ENCODE measurements at regions not wholly inside any gene's neighbourhood (a gene's known extent, or its start where the extent isn't known, plus 50 kb on each side); places are given as distances from the start of the nearest gene placed in this dataset.

DNA sequence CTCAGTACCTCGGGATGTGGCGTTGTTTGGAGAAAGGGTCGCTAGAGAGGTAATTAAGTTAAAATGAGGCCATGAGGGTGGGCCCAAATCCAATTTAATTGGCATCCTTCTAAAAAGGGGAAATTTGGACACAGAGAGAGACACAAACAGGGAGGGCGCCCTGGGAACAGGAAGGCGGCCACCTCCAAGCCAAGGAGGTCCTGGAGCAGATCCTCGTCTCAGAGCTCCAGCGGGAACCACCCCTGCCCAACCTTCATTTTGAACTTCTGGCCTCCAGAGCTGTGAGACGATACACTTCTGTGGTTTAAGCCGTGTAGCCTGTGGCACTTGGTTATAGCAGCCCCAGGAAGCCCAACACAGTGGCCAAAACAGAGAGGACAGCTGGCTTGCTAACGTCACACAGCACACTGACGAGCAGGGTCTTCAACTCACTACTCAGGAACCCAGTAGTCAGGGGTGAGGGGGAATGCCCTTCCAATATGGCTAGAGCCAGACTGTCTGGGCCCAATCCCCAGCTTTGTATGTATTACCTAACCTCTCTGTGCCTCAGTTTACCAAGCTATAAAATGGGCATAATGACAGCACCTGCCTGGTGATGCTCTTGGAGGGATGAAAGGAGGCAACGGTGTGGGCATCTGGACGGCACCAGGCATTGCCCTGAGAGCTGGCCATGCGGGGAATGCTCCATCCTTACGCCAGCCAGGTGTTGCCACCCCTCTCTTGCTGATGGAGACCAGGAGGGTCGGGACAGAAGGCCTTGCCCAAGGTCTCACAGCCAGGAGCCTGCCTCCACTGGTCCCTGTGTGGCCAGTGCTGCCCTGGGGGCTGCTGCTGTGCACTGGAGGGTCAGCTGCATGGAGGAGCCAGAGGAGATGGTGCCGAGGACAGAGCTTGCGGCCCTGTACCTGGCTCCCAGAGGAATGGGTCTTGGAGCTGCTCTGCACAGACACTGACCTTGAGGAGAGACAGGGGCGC, 53.3 kb upstream of the LINC01488 start:
- intact Hi-C loops (cut with DNase I; ENCODE audit: low total_unique reads) = no loop called here
- no peak for DNase-seq (ENCODE audit: low spot score in 2 of 2)
- 86 to 87% methylated on average over 17 to 19 of the region's 19 CpGs for WGBS, 2 donors
- no peak overlapping the region for H3K4me3 ChIP-seq (ENCODE audit: low read depth, poor library complexity, severe bottlenecking)
- TF ChIP-seq, protein P1, sequence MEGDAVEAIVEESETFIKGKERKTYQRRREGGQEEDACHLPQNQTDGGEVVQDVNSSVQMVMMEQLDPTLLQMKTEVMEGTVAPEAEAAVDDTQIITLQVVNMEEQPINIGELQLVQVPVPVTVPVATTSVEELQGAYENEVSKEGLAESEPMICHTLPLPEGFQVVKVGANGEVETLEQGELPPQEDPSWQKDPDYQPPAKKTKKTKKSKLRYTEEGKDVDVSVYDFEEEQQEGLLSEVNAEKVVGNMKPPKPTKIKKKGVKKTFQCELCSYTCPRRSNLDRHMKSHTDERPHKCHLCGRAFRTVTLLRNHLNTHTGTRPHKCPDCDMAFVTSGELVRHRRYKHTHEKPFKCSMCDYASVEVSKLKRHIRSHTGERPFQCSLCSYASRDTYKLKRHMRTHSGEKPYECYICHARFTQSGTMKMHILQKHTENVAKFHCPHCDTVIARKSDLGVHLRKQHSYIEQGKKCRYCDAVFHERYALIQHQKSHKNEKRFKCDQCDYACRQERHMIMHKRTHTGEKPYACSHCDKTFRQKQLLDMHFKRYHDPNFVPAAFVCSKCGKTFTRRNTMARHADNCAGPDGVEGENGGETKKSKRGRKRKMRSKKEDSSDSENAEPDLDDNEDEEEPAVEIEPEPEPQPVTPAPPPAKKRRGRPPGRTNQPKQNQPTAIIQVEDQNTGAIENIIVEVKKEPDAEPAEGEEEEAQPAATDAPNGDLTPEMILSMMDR (IDR thresholded peaks at IDR 0.05) = no peak
- no peak for TF ChIP-seq POLR2A (IDR thresholded peaks at IDR 0.05)

DNA sequence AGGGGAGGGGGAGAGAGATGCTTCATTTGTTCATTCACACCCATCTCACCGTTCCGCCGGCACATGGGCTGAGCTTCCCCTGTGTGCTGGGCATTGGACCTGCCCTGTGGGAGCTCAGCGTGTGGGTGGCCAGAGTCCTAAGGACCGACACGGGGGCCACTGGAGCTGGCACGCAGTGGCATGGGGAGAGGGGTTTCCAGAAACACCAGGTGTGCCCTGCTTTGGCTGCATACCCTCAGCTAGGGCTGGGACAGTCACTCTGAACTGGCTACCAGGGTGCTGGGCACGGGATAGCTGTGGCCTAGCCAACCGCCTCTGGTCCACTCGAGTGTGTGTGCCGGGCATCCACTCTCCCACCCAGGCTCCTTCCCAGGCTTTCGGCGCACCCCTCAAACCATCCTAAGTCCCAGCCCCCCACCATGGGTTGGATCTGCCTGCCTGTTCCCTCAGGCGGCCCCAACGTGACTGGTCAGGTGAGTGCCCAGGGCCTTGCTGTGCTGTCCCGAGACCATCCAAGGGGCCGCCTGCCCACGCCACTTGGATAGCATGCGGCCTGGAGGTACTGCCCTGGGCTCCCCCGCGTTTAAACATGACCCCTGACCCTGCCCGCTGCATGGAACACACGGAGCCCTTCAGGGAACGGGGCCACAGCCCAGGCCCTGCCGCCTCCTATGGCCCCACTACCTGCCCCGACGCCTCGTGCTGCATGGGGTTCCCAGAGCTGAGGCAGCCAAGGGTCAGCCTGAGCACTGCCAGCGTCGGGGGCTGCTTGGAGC, 51.6 kb upstream of the LINC01488 start:
- WGBS, 2 donors = 94 to 96% methylated on average over 25 to 30 of the region's 30 CpGs
- DNase-seq (ENCODE audit: low spot score in 2 of 2) = no peak
- intact Hi-C loops (cut with DNase I; ENCODE audit: low total_unique reads) = no loop called here
- TF ChIP-seq, protein P1 (IDR thresholded peaks at IDR 0.05) = no peak
- TF ChIP-seq POLR2A (IDR thresholded peaks at IDR 0.05) = no peak
- H3K4me3 ChIP-seq (ENCODE audit: low read depth, poor library complexity, severe bottlenecking) = no peak overlapping the region

DNA sequence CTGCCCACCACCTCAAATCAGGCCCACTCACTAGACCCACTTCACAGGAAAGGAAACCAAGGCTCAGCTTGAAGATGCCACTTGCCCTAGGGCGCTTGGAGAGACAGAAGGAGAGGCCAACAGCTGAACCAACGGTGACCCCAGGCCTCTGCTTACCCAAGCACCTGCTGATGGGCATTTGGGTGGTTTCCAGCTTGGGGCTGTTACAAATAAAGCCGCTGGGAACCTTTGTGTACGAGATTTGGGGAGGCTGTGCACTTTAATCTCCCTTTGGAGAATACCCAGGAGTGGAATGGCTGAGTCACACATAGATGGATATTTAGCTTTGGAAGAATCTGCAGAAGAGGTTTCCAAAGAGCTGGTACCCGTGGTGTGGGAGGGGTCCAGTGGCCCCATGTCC, 50.9 kb upstream of the LINC01488 start:
- intact Hi-C loops (cut with DNase I; ENCODE audit: low total_unique reads) = no loop called here
- H3K4me3 ChIP-seq (ENCODE audit: low read depth, poor library complexity, severe bottlenecking) = no peak overlapping the region
- no peak for TF ChIP-seq POLR2A (IDR thresholded peaks at IDR 0.05)
- TF ChIP-seq, protein P1 (IDR thresholded peaks at IDR 0.05) = no peak
- no peak for DNase-seq (ENCODE audit: low spot score in 2 of 2)
- WGBS, 2 donors = 56 to 66% methylated on average over 5 of the region's 5 CpGs

DNA sequence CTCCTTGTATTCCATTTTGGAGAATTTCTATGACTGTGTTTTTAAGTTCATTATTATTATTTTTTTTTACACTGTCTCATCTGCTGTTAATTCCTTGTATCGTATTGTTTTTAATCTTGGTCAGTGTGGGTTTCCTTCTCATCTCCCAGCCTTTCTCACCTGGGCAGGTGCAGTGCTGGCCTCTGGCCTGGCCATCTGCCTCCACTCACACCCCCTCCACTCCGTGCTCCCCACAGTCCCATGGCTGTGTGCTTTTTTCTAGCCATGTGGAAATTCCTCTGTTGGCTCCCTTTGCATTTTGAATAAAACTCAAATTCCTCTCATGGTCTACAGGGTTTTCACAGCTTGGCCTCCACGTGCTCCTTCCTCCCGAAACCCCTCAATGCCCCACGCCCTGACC, 50.3 kb upstream of the LINC01488 start:
- WGBS, 2 donors = 76 to 84% methylated on average over 5 of the region's 5 CpGs
- intact Hi-C loops (cut with DNase I; ENCODE audit: low total_unique reads) = no loop called here
- no peak for DNase-seq (ENCODE audit: low spot score in 2 of 2)
- TF ChIP-seq, protein P1 (IDR thresholded peaks at IDR 0.05) = no peak
- no peak for TF ChIP-seq POLR2A (IDR thresholded peaks at IDR 0.05)
- H3K4me3 ChIP-seq (ENCODE audit: low read depth, poor library complexity, severe bottlenecking) = no peak overlapping the region

All from lower leg skin (tissue), 4 donors.